K562 (cell line): ENCODE measurements at regions not wholly inside any gene's neighbourhood (a gene's known extent, or its start where the extent isn't known, plus 50 kb on each side); places are given as distances from the start of the nearest gene placed in this dataset.

Experiments used
- ATAC-seq: fragments of 200-7000 bp; cut with Tn5 transposase; 3 replicates; pipeline ENCODE4 v1.9.1; 2020; ENCODE audit warnings: moderate library complexity
- BruUV-seq: library from RNA; stranded (reverse); fragments of 400-500 nt; replicated peaks from 2 replicates; lab custom pipeline; 2021; lab: Mats Ljungman, UMichigan
- CTCF ChIA-PET: fragments of 300-600 bp; formaldehyde crosslinking; extraction: SDS; loops from one replicate; lab custom pipeline; 2021; ENCODE audit warnings: low intra/inter-chr PET ratio; lab: Yijun Ruan, JAX
- POLR2A ChIA-PET: fragments of 300-600, 350-650 bp; sonication (Branson Sonifier 250); formaldehyde crosslinking; extraction: SDS; loops from one replicate; lab custom pipeline; 2021; ENCODE audit warnings: antibody characterized with exemption, inconsistent platforms; lab: Yijun Ruan, JAX
- DNase-seq, 4 experiments: peaks; one replicate each; pipeline versions ENCODE4 v3.0.0 to v3.0.0-alpha.2; 2011 to 2018; ENCODE audit warnings: low spot score in 3 of 4, mixed read lengths in 3 of 4; ENCODE audit errors: extremely low read depth in 1 of 4
- FAIRE-seq: peaks from 2 replicates; lab custom pipeline; 2011; peaks lifted over from hg19 to GRCh38; lab: Jason Lieb, UNC
- H2AFZ ChIP-seq: 2 replicates; pipeline ENCODE4 v1.6.0; 2011; ENCODE audit warnings: low read depth, low read length, control low read depth, inconsistent platforms
- H3K27ac ChIP-seq: fragments of 200-600 bp; 3 replicates; pipeline ENCODE4 v1.8.0; 2011; ENCODE audit warnings: low read depth, mild to moderate bottlenecking, control low read depth, inconsistent platforms, low read length, moderate library complexity, mixed read lengths; ENCODE audit errors: extremely low read depth
- H3K27me3 ChIP-seq, 2 experiments: fragments of 300-600 bp in 1 of 2; 2 replicates in 1 of 2; 3 replicates in 1 of 2; pipeline versions ENCODE4 v1.6.0 to v1.8.0; 2011; ENCODE audit warnings: inconsistent platforms in 2 of 2, low read length in 2 of 2, mild to moderate bottlenecking in 1 of 2, mixed read lengths in 1 of 2, moderate library complexity in 1 of 2; ENCODE audit not compliant: control insufficient read depth in 2 of 2, insufficient read depth in 2 of 2
- H3K36me3 ChIP-seq: fragments of 300-600 bp; 3 replicates; pipeline ENCODE4 v1.8.0; 2011; ENCODE audit warnings: mild to moderate bottlenecking, low read length, inconsistent platforms; ENCODE audit not compliant: control insufficient read depth, insufficient read depth
- H3K4me1 ChIP-seq, 2 experiments: fragments of 200-600 bp in 1 of 2; replicated peaks in 1 of 2; 2 replicates in 1 of 2; 3 replicates in 1 of 2; pipeline versions ENCODE4 v1.5.1 to v1.8.0; 2011; ENCODE audit warnings: inconsistent platforms in 2 of 2, low read length in 2 of 2, mild to moderate bottlenecking in 1 of 2, mixed read lengths in 1 of 2, moderate library complexity in 1 of 2; ENCODE audit not compliant: control insufficient read depth in 2 of 2, insufficient read depth in 2 of 2
- H3K4me2 ChIP-seq: 2 replicates; pipeline ENCODE4 v1.6.1; 2011; ENCODE audit warnings: low read length, control low read depth, inconsistent platforms, mixed read lengths; ENCODE audit not compliant: insufficient read depth
- H3K4me3 ChIP-seq: fragments of 200-600 bp; sonication (generic), shearing (Covaris generic); 2 replicates; pipeline ENCODE4 v1.5.1; 2016; ENCODE audit warnings: control low read depth, inconsistent platforms
- H3K79me2 ChIP-seq: fragments of 200-600 bp; 3 replicates; pipeline ENCODE4 v1.8.0; 2011; ENCODE audit warnings: low read length, inconsistent platforms; ENCODE audit not compliant: control insufficient read depth, insufficient read depth
- H3K9ac ChIP-seq, 2 experiments: 2 replicates each; pipeline versions ENCODE4 v1.6.0 to v1.6.1; 2011; ENCODE audit warnings: low read depth in 2 of 2, low read length in 2 of 2, control low read depth in 1 of 2, inconsistent platforms in 1 of 2, mild to moderate bottlenecking in 1 of 2, mixed read lengths in 1 of 2; ENCODE audit not compliant: insufficient read depth in 1 of 2
- H3K9me1 ChIP-seq: one replicate; pipeline ENCODE4 v1.6.0; 2011; ENCODE audit warnings: inconsistent platforms, mild to moderate bottlenecking, low read length, moderate library complexity; ENCODE audit not compliant: control insufficient read depth, insufficient read depth
- H3K9me3 ChIP-seq: replicated peaks from 2 replicates; pipeline ENCODE4 v1.5.1; 2011; ENCODE audit warnings: low read depth, low read length, inconsistent platforms; ENCODE audit not compliant: control insufficient read depth, insufficient read depth
- H4K20me1 ChIP-seq: replicated peaks from 2 replicates; pipeline ENCODE4 v1.6.1; 2011; ENCODE audit warnings: low read length, inconsistent platforms, mixed read lengths; ENCODE audit not compliant: control insufficient read depth, insufficient read depth
- ADNP ChIP-seq: fragments of 200-800 bp; sonication (Bioruptor generic); IDR thresholded peaks from 2 replicates; pipeline ENCODE4 v1.6.1; 2016; ENCODE audit warnings: missing genetic modification characterization, missing compliant biosample characterization
- KLF1 ChIP-seq: fragments of 450-650 bp; IDR thresholded peaks from 2 replicates; pipeline ENCODE4 v1.6.1; 2016; ENCODE audit warnings: missing genetic modification characterization, missing compliant biosample characterization
- PCBP1 ChIP-seq: fragments of 200-400 bp; formaldehyde crosslinking; IDR thresholded peaks from 2 replicates; pipeline ENCODE4 v1.6.1; 2018; ENCODE audit warnings: mild to moderate bottlenecking, low read depth, low read length; ENCODE audit not compliant: poor library complexity, severe bottlenecking
- TOE1 ChIP-seq, 2 experiments: fragments of 450-650 bp in 1 of 2; sonication (generic) in 1 of 2; formaldehyde crosslinking in 1 of 2; IDR thresholded peaks; 2 replicates each; pipeline versions ENCODE4 v1.7.1 to v1.8.0; 2016 to 2022; ENCODE audit warnings: borderline replicate concordance in 2 of 2, mild to moderate bottlenecking in 2 of 2, antibody characterized with exemption in 1 of 2, inconsistent platforms in 1 of 2, low read depth in 1 of 2, missing genetic modification reagents in 1 of 2, moderate library complexity in 1 of 2
- U2AF2 ChIP-seq: fragments of 200-400 bp; formaldehyde crosslinking; optimal IDR thresholded peaks from 2 replicates; pipeline ENCODE3; 2017; ENCODE audit warnings: low read depth, mild to moderate bottlenecking, low read length
- ZNF518B ChIP-seq: fragments of 250-450 bp; sonication (Bioruptor Pico); IDR thresholded peaks from 2 replicates; pipeline ENCODE4 v1.5.0; 2021; ENCODE audit warnings: mild to moderate bottlenecking, moderate library complexity
- ZNF717 ChIP-seq: fragments of 250-450 bp; sonication (Bioruptor Pico); IDR thresholded peaks from 2 replicates; pipeline ENCODE4 v1.5.0; 2021
- WGBS: fragments of 100-300 bp; shearing (Covaris generic); methylation state at CpG from one replicate; pipeline ENCODE4 v1.1.6; 2016; ENCODE audit warnings: low coverage, mixed read lengths; ENCODE audit not compliant: insufficient coverage; ENCODE audit errors: missing lambda C conversion rate; 5-methylcytosine and 5-hydroxymethylcytosine counted together
- in situ Hi-C: fragments of 300-500 bp; cut with MboI; formaldehyde crosslinking; loops from 4 replicates; pipeline ENCODE4 v1.15.0; 2018; ENCODE audit warnings: inconsistent platforms, mixed read lengths
- intact Hi-C: fragments of 100-400 bp; cut with micrococcal nuclease; formaldehyde crosslinking; loops from 2 replicates; pipeline ENCODE4 v1.14.2; 2022

GRCh38 chr17:72455562-72455961, 334.7 kb downstream of the SOX9 start (continued):
- no peak for TF ChIP-seq PCBP1
- TF ChIP-seq ADNP (tag): no peak

GRCh38 chr17:72456075-72456474, 335.3 kb downstream of the SOX9 start:
- Histone ChIP-seq H3K27me3 (peaks cover 0 to 12% of the 10 kb centered on the region in 2 experiments; a peak in 2 of 5 replicates), H3K36me3 (no peaks in the 10 kb centered on the region), H3K4me2 (no peak overlapping the region), H3K27ac (no peak overlapping the region), H4K20me1 (no peaks in the 10 kb centered on the region), H3K4me3 (no peak overlapping the region), H3K9me1 (no peaks in the 10 kb centered on the region), H3K79me2 (no peaks in the 10 kb centered on the region), H3K4me1 (no peaks in the 10 kb centered on the region), H2AFZ (no peak overlapping the region), H3K9me3 (no peaks in the 10 kb centered on the region)
- no peak for ATAC-seq
- intact Hi-C loops: no loop called here
- FAIRE-seq: no peak
- BruUV-seq: no TSS peak
- no peak for DNase-seq
- CTCF ChIA-PET: no interaction called here
- POLR2A ChIA-PET: no interaction called here
- 3% methylated on average over 4 of the region's 4 CpGs for WGBS
- no peak for TF ChIP-seq ZNF518B (CRISPR knock-in tag)
- no peak for TF ChIP-seq TOE1 (IDR thresholded peaks at IDR 0.05; ENCODE audit: borderline replicate concordance)
- no peak for TF ChIP-seq TOE1 (CRISPR knock-in tag; IDR thresholded peaks at IDR 0.05; ENCODE audit: borderline replicate concordance, low read depth)
- TF ChIP-seq U2AF2: no peak
- no peak for TF ChIP-seq KLF1 (tag)
- TF ChIP-seq ZNF717 (CRISPR knock-in tag): no peak
- TF ChIP-seq, all 486 proteins: peak for 0
- in situ Hi-C loops: no loop called here
- no peak overlapping the region for H3K9ac ChIP-seq
